ENCODE measurements at regions not wholly inside any gene's neighbourhood (a gene's known extent, or its start where the extent isn't known, plus 50 kb on each side); places are given as distances from the start of the nearest gene placed in this dataset.

DNA sequence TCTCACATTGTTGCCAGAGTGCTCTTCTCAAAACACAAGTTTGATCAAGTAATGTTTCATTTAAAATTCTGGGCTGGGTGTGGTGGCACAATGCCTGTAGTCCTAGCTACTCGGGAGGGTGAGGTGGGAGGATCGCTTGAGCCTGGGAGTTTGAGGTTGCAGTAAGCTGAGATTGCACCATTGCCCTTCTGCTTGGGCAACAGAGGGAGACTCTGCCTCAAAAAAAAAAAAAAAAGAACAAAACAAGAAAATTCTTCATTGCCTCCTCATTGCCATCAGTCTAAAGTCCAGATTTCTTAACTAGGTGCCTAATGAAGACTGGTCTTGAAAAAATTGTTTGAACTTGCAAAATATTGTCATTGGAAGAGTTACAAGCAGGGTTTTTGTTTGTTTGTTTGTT is 120.1 kb downstream of the MFAP3L start:
- Histone ChIP-seq H3K9ac (replicated peaks in 1 of 4; ENCODE audit: extremely low read depth in 1 of 4, low read depth in 3 of 4, low read length in 3 of 4) (no peak overlapping the region), H3K27ac (ENCODE audit: low read depth, low read length) (no peak overlapping the region), H3K4me1 (replicated peaks in 1 of 4; ENCODE audit: control insufficient read depth in 3 of 4, insufficient read depth in 4 of 4, low read length in 3 of 4) (no peaks in the 10 kb centered on the region), H2AFZ (ENCODE audit: low read length) (no peak overlapping the region), H3K18ac (ENCODE audit: extremely low read depth, low read length) (no peak overlapping the region), H2AK5ac (ENCODE audit: low read depth, low read length) (no peak overlapping the region), H3K36me3 (ENCODE audit: control insufficient read depth in 2 of 4, insufficient read depth in 4 of 4, low read length in 3 of 4) (no peaks in the 10 kb centered on the region), H3K23ac (ENCODE audit: insufficient read length) (no peak overlapping the region), H3K4me3 (ENCODE audit: extremely low read depth in 1 of 4, insufficient read depth in 2 of 4, low read depth in 3 of 4, low read length in 4 of 4) (no peak overlapping the region), H3K79me1 (ENCODE audit: low read depth, low read length) (no peaks in the 10 kb centered on the region), H3K79me2 (ENCODE audit: control insufficient read depth in 1 of 2, insufficient read depth in 2 of 2, low read length in 2 of 2) (no peaks in the 10 kb centered on the region), H3K9me3 (ENCODE audit: insufficient read depth in 2 of 2, low read depth in 1 of 2, low read length in 1 of 2) (no peaks in the 10 kb centered on the region), H4K91ac (replicated peaks; ENCODE audit: insufficient read length, low read length) (no peak overlapping the region), H2BK5ac (ENCODE audit: low read depth, low read length) (no peak overlapping the region), H2BK120ac (replicated peaks; ENCODE audit: low read depth, low read length) (no peak overlapping the region), H3K23me2 (ENCODE audit: low read depth, low read length) (no peaks in the 10 kb centered on the region), H2BK12ac (ENCODE audit: low read depth, low read length) (no peak overlapping the region), H2BK15ac (ENCODE audit: low read length) (no peak overlapping the region), H3K4ac (replicated peaks; ENCODE audit: insufficient read length, low read depth, low read length) (no peak overlapping the region), H3K56ac (replicated peaks; ENCODE audit: insufficient read length, low read depth, low read length) (no peak overlapping the region), H3K14ac (ENCODE audit: insufficient read length) (no peak overlapping the region), H4K8ac (ENCODE audit: extremely low read depth, insufficient read depth, low read length) (no peak overlapping the region), H3K27me3 (replicated peaks in 1 of 4; ENCODE audit: control insufficient read depth in 3 of 4, extremely low read depth in 1 of 4, insufficient read depth in 3 of 4, low read length in 3 of 4) (no peaks in the 10 kb centered on the region), H4K20me1 (replicated peaks in 1 of 2; ENCODE audit: control insufficient read depth in 1 of 2, insufficient read depth in 2 of 2, low read length in 2 of 2) (no peaks in the 10 kb centered on the region), H3K4me2 (ENCODE audit: insufficient read depth in 1 of 2, low read depth in 2 of 2, low read length in 2 of 2) (no peak overlapping the region), H4K5ac (ENCODE audit: insufficient read length, low read depth, low read length) (no peak overlapping the region), H2BK20ac (ENCODE audit: low read length) (no peak overlapping the region)
- WGBS, 2 experiments (ENCODE audit: extremely low coverage in 1 of 2, insufficient coverage in 1 of 2, insufficient read length in 1 of 2, insufficient replicate concordance in 2 of 2, low coverage in 1 of 2, low lambda C conversion rate in 2 of 2, missing lambda C conversion rate in 1 of 2): 89% methylated on average over 2 of the region's 2 CpGs; no CpG with 5 or more reads in 1 of the 2 experiments
- POLR2A ChIA-PET (ENCODE audit: partially characterized antibody): interaction anchor here (0.5 kb wide), 1 partner anchor 78 kb away, joined by 3 read pairs; no protein-coding TSS in a partner anchor
- TF ChIP-seq, protein P1, sequence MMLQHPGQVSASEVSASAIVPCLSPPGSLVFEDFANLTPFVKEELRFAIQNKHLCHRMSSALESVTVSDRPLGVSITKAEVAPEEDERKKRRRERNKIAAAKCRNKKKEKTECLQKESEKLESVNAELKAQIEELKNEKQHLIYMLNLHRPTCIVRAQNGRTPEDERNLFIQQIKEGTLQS (IDR thresholded peaks at IDR 0.05; ENCODE audit: insufficient read depth, low read depth, low read length): no peak
- TF ChIP-seq CEBPB (IDR thresholded peaks at IDR 0.05; ENCODE audit: low read depth, low read length) (no peak), POLR2AphosphoS5 (IDR thresholded peaks at IDR 0.05; ENCODE audit: low read depth, low read length) (no peak), RXRA (IDR thresholded peaks at IDR 0.05; ENCODE audit: insufficient read depth, low read depth, low read length) (no peak), JUN (IDR thresholded peaks at IDR 0.05; ENCODE audit: low read depth, low read length) (no peak), SIN3A (conservative IDR thresholded peaks at IDR 0.05 in 1 of 2, IDR thresholded peaks at IDR 0.05 in 1 of 2; ENCODE audit: low read depth in 1 of 2, low read length in 2 of 2) (no peak), NANOG (IDR thresholded peaks at IDR 0.05; ENCODE audit: insufficient read depth, low read depth, low read length, poor library complexity, severe bottlenecking) (no peak), KDM5A (IDR thresholded peaks at IDR 0.05; ENCODE audit: low read length) (no peak)
- TF ChIP-seq, protein P2, sequence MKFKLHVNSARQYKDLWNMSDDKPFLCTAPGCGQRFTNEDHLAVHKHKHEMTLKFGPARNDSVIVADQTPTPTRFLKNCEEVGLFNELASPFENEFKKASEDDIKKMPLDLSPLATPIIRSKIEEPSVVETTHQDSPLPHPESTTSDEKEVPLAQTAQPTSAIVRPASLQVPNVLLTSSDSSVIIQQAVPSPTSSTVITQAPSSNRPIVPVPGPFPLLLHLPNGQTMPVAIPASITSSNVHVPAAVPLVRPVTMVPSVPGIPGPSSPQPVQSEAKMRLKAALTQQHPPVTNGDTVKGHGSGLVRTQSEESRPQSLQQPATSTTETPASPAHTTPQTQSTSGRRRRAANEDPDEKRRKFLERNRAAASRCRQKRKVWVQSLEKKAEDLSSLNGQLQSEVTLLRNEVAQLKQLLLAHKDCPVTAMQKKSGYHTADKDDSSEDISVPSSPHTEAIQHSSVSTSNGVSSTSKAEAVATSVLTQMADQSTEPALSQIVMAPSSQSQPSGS (IDR thresholded peaks at IDR 0.05; ENCODE audit: low read length): no peak
- no peak for FAIRE-seq
- DNase-seq (ENCODE audit: low read depth in 1 of 2, low spot score in 2 of 2): no peak
- CTCF ChIA-PET (ENCODE audit: partially characterized antibody): no interaction called here

Data from H1 (cell line).